Karpas-422 (cell line): ENCODE measurements at regions not wholly inside any gene's neighbourhood (a gene's known extent, or its start where the extent isn't known, plus 50 kb on each side); places are given as distances from the start of the nearest gene placed in this dataset.

Experiments
- DNase-seq: peaks from one replicate; pipeline ENCODE4 v3.0.0-alpha.2; 2015
- H2AFZ ChIP-seq: fragments of 200-600 bp; sonication (generic); 2 replicates; pipeline ENCODE4 v1.6.1; 2014; ENCODE audit warnings: antibody characterized with exemption, low read length, mixed read lengths
- H3K27ac ChIP-seq: fragments of 200-600 bp; sonication (generic); 2 replicates; pipeline ENCODE4 v1.5.1; 2014; ENCODE audit warnings: mild to moderate bottlenecking, low read length, moderate library complexity
- H3K27me3 ChIP-seq: fragments of 200-600 bp; sonication (generic); 2 replicates; pipeline ENCODE4 v1.6.1; 2014; ENCODE audit warnings: low read length, mixed read lengths
- H3K36me3 ChIP-seq: fragments of 200-600 bp; sonication (generic); 2 replicates; pipeline ENCODE4 v1.6.1; 2014; ENCODE audit warnings: low read length, mixed read lengths; ENCODE audit not compliant: insufficient read depth
- H3K4me1 ChIP-seq: fragments of 200-600 bp; sonication (generic); 2 replicates; pipeline ENCODE4 v1.6.1; 2014; ENCODE audit warnings: mild to moderate bottlenecking, low read length, mixed read lengths
- H3K4me2 ChIP-seq: fragments of 200-600 bp; sonication (generic); 2 replicates; pipeline ENCODE4 v1.6.1; 2014; ENCODE audit warnings: low read length, low read depth, mild to moderate bottlenecking; ENCODE audit not compliant: poor library complexity, severe bottlenecking
- H3K4me3 ChIP-seq: fragments of 200-600 bp; sonication (generic); 2 replicates; pipeline ENCODE4 v1.5.1; 2014; ENCODE audit warnings: mild to moderate bottlenecking, antibody characterized with exemption, low read length, mixed read lengths
- H3K79me2 ChIP-seq: fragments of 200-600 bp; sonication (generic); 2 replicates; pipeline ENCODE4 v1.6.1; 2014; ENCODE audit warnings: mild to moderate bottlenecking, low read length, mixed read lengths
- H3K9ac ChIP-seq: fragments of 200-600 bp; sonication (generic); 2 replicates; pipeline ENCODE4 v1.6.0; 2014; ENCODE audit warnings: low read length
- H3K9me2 ChIP-seq: fragments of 200-600 bp; sonication (generic), shearing (Covaris generic); replicated peaks from 2 replicates; pipeline ENCODE4 v1.6.0; 2014; ENCODE audit warnings: mild to moderate bottlenecking, low read length, moderate library complexity; ENCODE audit not compliant: insufficient read depth
- H3K9me3 ChIP-seq: fragments of 300-700, 200-600 bp; sonication (generic); 2 replicates; pipeline ENCODE4 v1.6.1; 2014; ENCODE audit warnings: low read length, mixed read lengths
- H4K20me1 ChIP-seq: fragments of 200-600 bp; sonication (generic); 2 replicates; pipeline ENCODE4 v1.6.1; 2014; ENCODE audit warnings: mild to moderate bottlenecking, antibody characterized with exemption, low read length, low read depth; ENCODE audit not compliant: insufficient read depth

- DNase-seq: no peak
- no peaks in the 10 kb centered on the region for H4K20me1 ChIP-seq
- no peak overlapping the region for H3K9ac ChIP-seq
- H3K27me3 ChIP-seq: no peaks in the 10 kb centered on the region
- no peaks in the 10 kb centered on the region for H3K4me1 ChIP-seq
- no peak overlapping the region for H2AFZ ChIP-seq
- H3K9me3 ChIP-seq: no peaks in the 10 kb centered on the region
- no peak overlapping the region for H3K4me3 ChIP-seq
- no peaks in the 10 kb centered on the region for H3K79me2 ChIP-seq
- H3K4me2 ChIP-seq: no peak overlapping the region
- no peaks in the 10 kb centered on the region for H3K36me3 ChIP-seq
- no peak overlapping the region for H3K27ac ChIP-seq
- no peaks in the 10 kb centered on the region for H3K9me2 ChIP-seq
Measured at GRCh38 chr18:55166260-55166598, 207.0 kb upstream of the CCDC68 start.

- Histone ChIP-seq H3K79me2 (no peaks in the 10 kb centered on the region), H4K20me1 (no peaks in the 10 kb centered on the region), H3K4me3 (no peak overlapping the region), H3K27ac (no peak overlapping the region), H3K9me2 (no peaks in the 10 kb centered on the region), H3K9me3 (no peaks in the 10 kb centered on the region), H3K4me1 (no peaks in the 10 kb centered on the region), H3K27me3 (no peaks in the 10 kb centered on the region), H2AFZ (no peak overlapping the region), H3K9ac (no peak overlapping the region), H3K4me2 (no peak overlapping the region), H3K36me3 (no peaks in the 10 kb centered on the region)
- no peak for DNase-seq
Measured at GRCh38 chr18:55163550-55163949, 204.3 kb upstream of the CCDC68 start.

GRCh38 chr18:55161916-55162315 is 202.7 kb upstream of the CCDC68 start:
- no peak for DNase-seq

DNA sequence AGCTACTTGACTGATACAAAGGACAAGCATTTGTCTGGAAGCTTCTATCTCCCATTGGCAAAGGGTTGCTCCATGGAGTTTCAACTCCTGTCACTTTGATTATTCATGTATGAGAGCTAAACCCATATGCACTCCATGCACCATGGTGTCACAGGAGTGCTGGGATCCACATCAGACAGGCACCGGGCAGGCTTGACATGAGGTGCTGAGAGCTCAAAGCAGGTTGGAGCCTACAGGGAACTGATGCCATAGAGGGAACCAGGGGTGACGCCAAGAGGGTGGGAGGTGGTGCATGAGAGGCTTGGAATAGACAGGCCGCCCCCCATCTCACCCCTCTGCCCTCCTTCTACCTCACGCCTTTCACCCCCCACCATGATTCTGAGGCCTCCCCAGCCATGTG is 199.8 kb upstream of the CCDC68 start:
- H3K9me2 ChIP-seq: no peaks in the 10 kb centered on the region
- H4K20me1 ChIP-seq: no peaks in the 10 kb centered on the region
- no peak overlapping the region for H3K27ac ChIP-seq
- H3K9ac ChIP-seq: no peak overlapping the region
- DNase-seq: no peak
- no peaks in the 10 kb centered on the region for H3K9me3 ChIP-seq
- no peaks in the 10 kb centered on the region for H3K27me3 ChIP-seq
- H2AFZ ChIP-seq: no peak overlapping the region
- no peak overlapping the region for H3K4me2 ChIP-seq
- no peaks in the 10 kb centered on the region for H3K79me2 ChIP-seq
- no peaks in the 10 kb centered on the region for H3K36me3 ChIP-seq
- H3K4me3 ChIP-seq: no peak overlapping the region
- H3K4me1 ChIP-seq: no peaks in the 10 kb centered on the region

More at GRCh38 chr18:55161916-55162315, 202.7 kb upstream of the CCDC68 start:
- H2AFZ ChIP-seq: no peak overlapping the region
- no peak overlapping the region for H3K9ac ChIP-seq
- H3K9me2 ChIP-seq: no peaks in the 10 kb centered on the region
- no peaks in the 10 kb centered on the region for H3K36me3 ChIP-seq
- H3K9me3 ChIP-seq: no peaks in the 10 kb centered on the region
- H3K79me2 ChIP-seq: no peaks in the 10 kb centered on the region
- H4K20me1 ChIP-seq: no peaks in the 10 kb centered on the region
- no peak overlapping the region for H3K27ac ChIP-seq
- H3K27me3 ChIP-seq: no peaks in the 10 kb centered on the region
- no peak overlapping the region for H3K4me3 ChIP-seq
- H3K4me2 ChIP-seq: no peak overlapping the region
- no peaks in the 10 kb centered on the region for H3K4me1 ChIP-seq

DNA sequence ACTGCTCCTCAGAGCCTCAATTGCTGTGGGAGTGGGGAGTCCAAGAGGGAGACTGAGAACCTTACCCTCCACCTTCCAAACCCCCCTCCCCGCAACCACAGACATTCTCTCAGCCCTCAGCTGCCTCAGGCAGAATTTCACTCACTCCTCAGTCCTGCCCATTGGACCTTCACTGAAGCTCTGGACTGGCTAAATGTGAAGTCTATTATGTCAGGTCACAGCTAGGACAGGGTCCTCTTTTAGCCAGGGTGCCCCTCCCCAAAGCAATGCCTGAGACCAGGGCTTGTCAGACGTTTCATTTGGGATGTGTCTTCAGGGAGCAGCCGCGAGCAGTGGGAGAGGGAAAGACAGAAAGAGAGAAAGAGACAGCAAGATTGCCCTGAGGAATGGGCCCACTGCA is 199.3 kb upstream of the CCDC68 start:
- no peaks in the 10 kb centered on the region for H3K36me3 ChIP-seq
- H3K4me3 ChIP-seq: no peak overlapping the region
- no peak overlapping the region for H3K9ac ChIP-seq
- H2AFZ ChIP-seq: no peak overlapping the region
- H3K4me2 ChIP-seq: no peak overlapping the region
- H3K9me2 ChIP-seq: no peaks in the 10 kb centered on the region
- no peak for DNase-seq
- no peak overlapping the region for H3K27ac ChIP-seq
- no peaks in the 10 kb centered on the region for H3K4me1 ChIP-seq
- no peaks in the 10 kb centered on the region for H3K79me2 ChIP-seq
- no peaks in the 10 kb centered on the region for H4K20me1 ChIP-seq
- no peaks in the 10 kb centered on the region for H3K9me3 ChIP-seq
- no peaks in the 10 kb centered on the region for H3K27me3 ChIP-seq

DNA sequence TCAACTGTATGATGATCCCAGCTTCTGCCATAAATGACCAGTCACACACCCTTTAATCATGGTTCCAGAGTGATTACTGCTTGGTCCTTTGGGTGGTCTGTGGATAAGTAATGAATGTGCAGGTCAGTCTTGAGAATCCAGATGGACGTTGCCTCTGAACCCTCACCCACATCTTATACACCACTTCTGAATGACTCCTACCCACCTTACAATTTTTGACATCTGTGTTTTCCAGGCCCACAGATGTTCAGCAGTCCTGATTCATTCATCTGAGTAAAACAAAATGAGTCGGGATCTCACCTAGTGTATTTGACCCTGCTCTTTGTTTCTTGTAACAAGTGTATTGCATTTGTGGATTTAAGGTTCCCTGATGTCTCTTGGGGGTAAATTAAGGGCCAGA is 194.1 kb upstream of the CCDC68 start:
- Histone ChIP-seq H3K79me2 (no peaks in the 10 kb centered on the region), H3K9me2 (no peaks in the 10 kb centered on the region), H3K27me3 (no peaks in the 10 kb centered on the region), H3K9me3 (no peaks in the 10 kb centered on the region), H4K20me1 (no peaks in the 10 kb centered on the region), H3K9ac (no peak overlapping the region), H3K27ac (no peak overlapping the region), H2AFZ (no peak overlapping the region), H3K4me3 (no peak overlapping the region), H3K4me1 (no peaks in the 10 kb centered on the region), H3K4me2 (no peak overlapping the region), H3K36me3 (no peaks in the 10 kb centered on the region)
- DNase-seq: no peak

DNA sequence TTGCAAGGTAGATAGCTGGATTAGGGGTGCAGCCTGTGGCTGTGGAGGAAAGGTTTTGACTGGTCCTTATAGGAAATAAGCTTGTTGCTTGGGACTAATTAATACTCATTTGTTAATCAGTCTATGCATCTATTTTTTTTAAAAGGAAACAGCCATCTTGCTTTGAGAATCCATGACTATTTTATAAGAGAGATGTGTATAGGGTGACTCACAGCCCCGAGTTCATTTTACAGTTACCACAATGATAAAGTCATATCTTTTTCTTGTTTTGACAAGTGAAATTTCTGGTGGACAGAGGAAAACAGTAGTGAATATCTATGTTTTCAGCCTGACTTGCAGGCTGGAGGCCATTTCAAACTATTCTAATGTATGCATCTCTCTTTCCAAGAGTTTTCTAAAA is 193.5 kb upstream of the CCDC68 start:
- H3K4me2 ChIP-seq: no peak overlapping the region
- H3K9me2 ChIP-seq: no peaks in the 10 kb centered on the region

GRCh38 chr18:55149994-55150393 is 190.7 kb upstream of the CCDC68 start:
- no peak overlapping the region for H3K4me3 ChIP-seq
- no peak overlapping the region for H3K9ac ChIP-seq
- H3K27me3 ChIP-seq: no peaks in the 10 kb centered on the region
- H4K20me1 ChIP-seq: no peaks in the 10 kb centered on the region
- H3K79me2 ChIP-seq: no peaks in the 10 kb centered on the region
- H3K27ac ChIP-seq: no peak overlapping the region
- H3K4me2 ChIP-seq: no peak overlapping the region
- H2AFZ ChIP-seq: no peak overlapping the region
- H3K4me1 ChIP-seq: no peaks in the 10 kb centered on the region
- H3K9me3 ChIP-seq: no peaks in the 10 kb centered on the region
- no peak for DNase-seq
- H3K9me2 ChIP-seq: no peaks in the 10 kb centered on the region
- H3K36me3 ChIP-seq: no peaks in the 10 kb centered on the region

More for the DNA sequence above, 193.5 kb upstream of the CCDC68 start:
- Histone ChIP-seq H3K9me3 (no peaks in the 10 kb centered on the region), H3K36me3 (no peaks in the 10 kb centered on the region), H4K20me1 (no peaks in the 10 kb centered on the region), H3K27ac (no peak overlapping the region), H3K79me2 (no peaks in the 10 kb centered on the region), H3K4me1 (no peaks in the 10 kb centered on the region), H2AFZ (no peak overlapping the region), H3K9ac (no peak overlapping the region), H3K4me3 (no peak overlapping the region), H3K27me3 (no peaks in the 10 kb centered on the region)
- DNase-seq: no peak

DNA sequence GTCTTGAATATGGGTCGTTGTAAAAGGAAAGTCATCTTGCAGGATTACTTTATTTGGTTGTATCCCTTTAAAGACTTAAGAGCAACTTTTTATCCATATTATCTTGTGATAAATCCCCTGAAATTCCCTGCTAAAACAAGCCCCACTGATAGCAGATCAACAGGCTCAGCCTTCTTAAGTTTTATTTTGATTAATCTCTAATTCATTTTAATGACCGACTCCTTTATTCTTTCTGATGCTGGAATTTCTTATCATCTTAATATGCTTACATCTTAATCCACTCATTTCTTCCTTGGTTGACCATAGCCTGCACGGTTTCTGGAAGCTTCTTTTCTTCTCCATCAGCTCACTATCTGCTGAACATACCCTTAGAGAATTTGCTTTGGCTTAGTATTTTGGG is 188.5 kb upstream of the CCDC68 start:
- no peak overlapping the region for H3K27ac ChIP-seq
- H3K4me1 ChIP-seq: no peaks in the 10 kb centered on the region
- H3K79me2 ChIP-seq: no peaks in the 10 kb centered on the region
- no peak for DNase-seq
- no peak overlapping the region for H3K9ac ChIP-seq
- H3K36me3 ChIP-seq: no peaks in the 10 kb centered on the region
- H3K4me2 ChIP-seq: no peak overlapping the region
- no peaks in the 10 kb centered on the region for H3K27me3 ChIP-seq
- H3K4me3 ChIP-seq: no peak overlapping the region
- no peaks in the 10 kb centered on the region; the same call in 1 of the 2 replicates for H3K9me3 ChIP-seq
- H3K9me2 ChIP-seq: no peaks in the 10 kb centered on the region
- no peak overlapping the region for H2AFZ ChIP-seq
- no peaks in the 10 kb centered on the region for H4K20me1 ChIP-seq
